ENCODE measurements at regions not wholly inside any gene's neighbourhood (a gene's known extent, or its start where the extent isn't known, plus 50 kb on each side); places are given as distances from the start of the nearest gene placed in this dataset.

- no peak for TF ChIP-seq CTCF (IDR thresholded peaks at IDR 0.05; ENCODE audit: insufficient read depth, low read length, missing control alignments)
- CTCF ChIA-PET, result interaction anchor here (1.0 kb wide), 1 partner anchor 18 kb away, joined by 3 read pairs; no protein-coding TSS in a partner anchor
- no peak overlapping the region for H3K4me3 ChIP-seq (ENCODE audit: low read depth, low read length)
- POLR2A ChIA-PET, result no interaction called here
- no peak for DNase-seq (ENCODE audit: low read depth, low spot score)
These were observed 87.2 kb downstream of the CYB561 start for GRCh38 chr17:63358956-63359355.

- CTCF ChIA-PET, result no interaction called here
- DNase-seq (ENCODE audit: low read depth, low spot score), result no peak
- POLR2A ChIA-PET, result no interaction called here
- H3K4me3 ChIP-seq (ENCODE audit: low read depth, low read length), result no peak overlapping the region
- no peak for TF ChIP-seq CTCF (IDR thresholded peaks at IDR 0.05; ENCODE audit: insufficient read depth, low read length, missing control alignments)
These were observed 84.9 kb downstream of the CYB561 start for GRCh38 chr17:63361182-63361581.

DNA sequence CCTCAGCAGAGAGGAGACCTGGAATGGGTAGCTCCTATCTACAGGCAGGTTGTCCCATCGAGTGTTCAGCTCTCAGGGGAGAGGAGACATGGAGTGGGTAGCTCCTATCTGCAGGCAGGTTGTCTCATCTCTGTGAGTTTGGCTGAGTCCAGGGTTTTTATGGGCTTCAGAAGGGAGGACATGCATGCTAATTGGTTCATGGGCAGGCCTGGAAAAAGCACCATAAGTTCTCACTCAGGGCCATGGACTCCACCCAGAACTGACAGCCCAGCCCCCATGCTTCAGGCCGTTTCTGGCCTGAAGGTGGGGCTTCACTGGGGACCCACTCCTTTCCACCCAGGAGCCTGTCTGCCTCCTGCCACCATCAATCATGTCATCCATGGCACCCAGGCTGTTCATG lies 84.0 kb downstream of the CYB561 start:
- POLR2A ChIA-PET, result no interaction called here

GRCh38 chr17:63364387-63364786 lies 81.7 kb downstream of the CYB561 start:
- TF ChIP-seq CTCF (IDR thresholded peaks at IDR 0.05; ENCODE audit: insufficient read depth, low read length, missing control alignments), result no peak
- ChIA-PET POLR2A (interaction anchor here (0.6 kb wide), 1 partner anchor 17 kb away, joined by 3 read pairs; no protein-coding TSS in a partner anchor), CTCF (no interaction called here)
- no peak for DNase-seq (ENCODE audit: low read depth, low spot score)
- H3K4me3 ChIP-seq (ENCODE audit: low read depth, low read length), result no peak overlapping the region

More for the DNA sequence above, 84.0 kb downstream of the CYB561 start:
- no peak for TF ChIP-seq CTCF (IDR thresholded peaks at IDR 0.05; ENCODE audit: insufficient read depth, low read length, missing control alignments)
- H3K4me3 ChIP-seq (ENCODE audit: low read depth, low read length), result no peak overlapping the region
- DNase-seq (ENCODE audit: low read depth, low spot score), result no peak
- CTCF ChIA-PET, result no interaction called here

DNA sequence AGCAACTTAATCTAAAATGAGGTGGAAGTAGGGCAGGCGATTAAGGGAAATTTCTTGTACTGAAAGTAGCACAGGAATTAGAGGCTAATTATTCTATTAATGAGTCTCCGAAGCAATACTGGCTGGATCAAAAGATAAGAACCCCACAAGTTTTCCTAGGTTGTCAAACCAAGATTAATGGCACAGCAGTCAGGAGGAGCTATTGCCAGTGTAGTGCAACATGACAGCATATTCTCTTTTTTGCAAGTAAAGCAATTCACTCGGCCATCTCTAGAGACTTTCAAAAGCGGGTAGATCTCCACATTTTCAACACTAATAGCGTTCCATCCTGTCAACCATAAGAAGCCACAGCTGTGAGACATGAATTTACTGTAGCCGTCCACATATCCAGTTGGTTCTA lies 81.2 kb downstream of the CYB561 start:
- ChIA-PET CTCF (interaction anchor here (1.1 to 1.2 kb wide), 3 partner anchors 9 to 16 kb away, joined by 3 to 4 read pairs (median 3); no protein-coding TSS in a partner anchor), POLR2A (interaction anchor here (0.6 to 0.9 kb wide), 2 partner anchors 9 to 16 kb away, joined by 3 to 5 read pairs; no protein-coding TSS in a partner anchor)
- DNase-seq (ENCODE audit: low read depth, low spot score), result no peak
- no peak overlapping the region for H3K4me3 ChIP-seq (ENCODE audit: low read depth, low read length)
- TF ChIP-seq CTCF (IDR thresholded peaks at IDR 0.05; ENCODE audit: insufficient read depth, low read length, missing control alignments), result no peak

DNA sequence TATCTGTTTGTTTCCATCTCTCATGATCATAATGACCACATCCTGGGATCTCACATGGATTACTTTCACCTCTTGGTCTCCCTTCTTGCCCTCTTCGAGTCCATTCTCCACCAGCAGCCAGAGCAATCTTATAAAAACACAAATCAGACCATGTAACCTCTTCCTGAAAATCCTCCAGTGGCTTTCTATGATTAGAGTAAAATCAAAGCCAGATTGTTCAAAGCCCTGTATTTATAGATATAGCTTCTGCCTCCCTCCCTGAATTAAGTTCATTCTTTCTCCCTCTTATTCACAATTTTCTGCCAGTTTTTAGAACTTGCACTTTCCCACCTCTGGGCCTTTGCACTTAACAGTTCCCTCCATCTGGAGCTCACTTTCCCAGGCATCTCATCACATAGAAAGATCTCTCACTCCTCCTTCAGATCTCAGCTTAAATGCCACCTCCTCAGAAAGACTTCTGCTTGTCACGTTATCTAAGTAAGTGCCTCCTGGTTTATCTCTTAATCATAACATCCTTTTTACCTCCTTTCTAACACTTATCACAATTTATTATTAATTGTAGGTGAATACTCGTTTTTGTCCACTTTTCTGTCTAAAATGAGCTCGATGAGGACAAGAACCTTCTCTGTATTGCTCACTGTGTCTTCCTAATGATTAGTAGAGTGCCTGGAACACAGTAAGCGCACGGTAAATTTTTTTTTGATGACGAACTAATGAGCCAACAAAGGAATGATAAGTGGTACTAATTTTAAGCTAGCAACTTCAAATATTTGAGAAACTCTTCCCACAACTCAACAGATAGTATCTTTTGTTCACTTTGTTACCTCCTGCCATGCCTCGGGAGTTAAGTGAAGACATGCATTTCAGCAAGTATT lies 80.5 kb downstream of the CYB561 start:
- DNase-seq (ENCODE audit: low read depth, low spot score), result no peak
- ChIA-PET CTCF (interaction anchor here (1.1 to 4.2 kb wide), 5 partner anchors 9 to 41 kb away, joined by 3 to 19 read pairs (median 3); no protein-coding TSS in a partner anchor), POLR2A (interaction anchor here (0.6 to 1.6 kb wide), 5 partner anchors 8 to 30 kb away, joined by 3 to 7 read pairs (median 4); no protein-coding TSS in a partner anchor)
- TF ChIP-seq CTCF (IDR thresholded peaks at IDR 0.05; ENCODE audit: insufficient read depth, low read length, missing control alignments), result no peak
- H3K4me3 ChIP-seq (ENCODE audit: low read depth, low read length), result no peak overlapping the region

Measured in AG04449 (cell line).